Small intestine (tissue), 7 donors: ENCODE measurements at regions not wholly inside any gene's neighbourhood (a gene's known extent, or its start where the extent isn't known, plus 50 kb on each side); places are given as distances from the start of the nearest gene placed in this dataset.
A peak's percentile ranks its signal among the peaks of the same experiment; 100 is the strongest.
"Not testable (repeated sequence)": the region's sequence is repeated elsewhere in the genome, so short reads cannot be mapped to it uniquely, and the experiment has no call there.

Source experiments
- DNase-seq, 2 donors: peaks; one replicate each; pipeline versions ENCODE4 v3.0.0 to v3.0.0-alpha.2; 2013
- FAIRE-seq: peaks from 2 replicates; lab custom pipeline; 2012; peaks lifted over from hg19 to GRCh38; lab: Jason Lieb, UNC
- H3K27ac ChIP-seq, 3 donors: one replicate each; pipeline ENCODE4 v1.5.1; 2013; ENCODE audit warnings: low read length in 2 of 3, mild to moderate bottlenecking in 2 of 3, control low read depth in 1 of 3, inconsistent platforms in 1 of 3, low read depth in 1 of 3, moderate library complexity in 1 of 3
- H3K27me3 ChIP-seq, 3 donors: one replicate each; pipeline ENCODE4 v1.6.1; 2013; ENCODE audit warnings: low read length in 3 of 3, inconsistent platforms in 1 of 3; ENCODE audit not compliant: control insufficient read depth in 3 of 3, insufficient read depth in 3 of 3
- H3K36me3 ChIP-seq, 3 donors: one replicate each; pipeline ENCODE4 v1.6.1; 2013; ENCODE audit warnings: low read length in 3 of 3, inconsistent platforms in 1 of 3, low read depth in 1 of 3, mild to moderate bottlenecking in 1 of 3, moderate library complexity in 1 of 3; ENCODE audit not compliant: control insufficient read depth in 3 of 3, insufficient read depth in 2 of 3
- H3K4me1 ChIP-seq, 3 donors: one replicate each; pipeline ENCODE4 v1.6.1; 2013; ENCODE audit warnings: low read length in 2 of 3, inconsistent platforms in 1 of 3, low read depth in 1 of 3, mild to moderate bottlenecking in 1 of 3, moderate library complexity in 1 of 3; ENCODE audit not compliant: control insufficient read depth in 3 of 3, insufficient read depth in 2 of 3
- H3K4me3 ChIP-seq, 3 donors: one replicate each; pipeline ENCODE4 v1.5.1; 2013; ENCODE audit warnings: low read length in 3 of 3, control low read depth in 1 of 3, inconsistent platforms in 1 of 3, low read depth in 1 of 3, mild to moderate bottlenecking in 1 of 3, moderate library complexity in 1 of 3
- H3K9me3 ChIP-seq, 2 donors: one replicate each; pipeline ENCODE4 v1.6.1; 2013; ENCODE audit warnings: low read depth in 1 of 2, low read length in 1 of 2; ENCODE audit not compliant: control insufficient read depth in 2 of 2, insufficient read depth in 1 of 2
- WGBS, 3 donors: extraction: QIAGEN DNeasy Blood & Tissue Kit; methylation state at CpG; one replicate each; pipeline ENCODE4 v1.1.7; 2013; 5-methylcytosine and 5-hydroxymethylcytosine counted together
- donor health status: healthy with polysubstance abuse.
- donor health status: control.
- donor health status: control.
- donor health status: Bipolar disorder and iron deficiency.
- donor health status: healthy.

GRCh38 chrX:101764538-101764937, 104.9 kb upstream of the ARMCX2 start:
- no peak for DNase-seq
- H3K4me3 ChIP-seq = no peak overlapping the region
- H3K4me1 ChIP-seq = no peaks in the 10 kb centered on the region
- no peak overlapping the region for H3K27ac ChIP-seq
- no peaks in the 10 kb centered on the region for H3K36me3 ChIP-seq
- H3K27me3 ChIP-seq = no peaks in the 10 kb centered on the region
- H3K9me3 ChIP-seq = no peaks in the 10 kb centered on the region
- FAIRE-seq = no peak
- WGBS, 3 donors = 69 to 79% (median 70%) methylated on average over 4 of the region's 4 CpGs

- no peaks in the 10 kb centered on the region for H3K36me3 ChIP-seq
- H3K27ac ChIP-seq = no peak overlapping the region
- DNase-seq (peak; percentile 16 to 28), FAIRE-seq (no peak)
- no peaks in the 10 kb centered on the region for H3K9me3 ChIP-seq
- no peaks in the 10 kb centered on the region for H3K4me1 ChIP-seq
- no peaks in the 10 kb centered on the region for H3K27me3 ChIP-seq
- H3K4me3 ChIP-seq = no peak overlapping the region
- WGBS, 3 donors = 0 to 20% (median 3%) methylated on average over 1 of the region's 1 CpG
These were observed 99.3 kb upstream of the ARMCX2 start for GRCh38 chrX:101759000-101759399.

DNA sequence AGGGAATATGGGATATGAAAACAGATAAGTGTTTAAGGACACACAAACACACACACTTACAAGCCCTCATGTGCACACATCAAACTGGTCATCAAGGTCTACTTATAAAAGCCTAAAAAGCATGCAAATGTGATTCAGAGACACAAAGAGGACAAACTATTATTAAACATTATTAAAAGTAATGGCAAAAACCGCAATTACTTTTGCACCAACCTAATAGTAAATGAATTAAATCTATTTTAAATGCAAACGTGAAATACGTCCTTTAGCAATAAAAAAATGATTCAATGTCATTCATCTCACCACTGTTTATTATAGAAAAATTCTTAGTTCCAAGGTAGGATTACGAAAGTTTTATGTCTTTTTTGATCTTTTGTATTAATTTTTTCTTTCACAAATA, 91.1 kb upstream of the ARMCX2 start:
- H3K4me3 ChIP-seq = no peak overlapping the region
- WGBS, 3 donors = 52 to 82% (median 65%) methylated on average over 4 of the region's 4 CpGs
- no peaks in the 10 kb centered on the region for H3K27me3 ChIP-seq
- no peaks in the 10 kb centered on the region for H3K9me3 ChIP-seq
- DNase-seq (no peak), FAIRE-seq (no peak)
- no peaks in the 10 kb centered on the region for H3K36me3 ChIP-seq
- H3K27ac ChIP-seq = no peak overlapping the region
- no peaks in the 10 kb centered on the region for H3K4me1 ChIP-seq

GRCh38 chrX:101749436-101749835, 89.8 kb upstream of the ARMCX2 start:
- FAIRE-seq (no peak), DNase-seq (no peak)
- Histone ChIP-seq H3K4me3 (no peak overlapping the region), H3K27me3 (no peaks in the 10 kb centered on the region), H3K9me3 (no peaks in the 10 kb centered on the region), H3K36me3 (no peaks in the 10 kb centered on the region), H3K4me1 (no peaks in the 10 kb centered on the region), H3K27ac (no peak overlapping the region)
- 33 to 66% (median 35%) methylated on average over 3 of the region's 3 CpGs for WGBS, 3 donors

- WGBS, 3 donors = 61 to 79% (median 71%) methylated on average over 3 of the region's 3 CpGs
- no peaks in the 10 kb centered on the region for H3K9me3 ChIP-seq
- FAIRE-seq = no peak
These were observed 85.4 kb upstream of the ARMCX2 start for GRCh38 chrX:101745046-101745445.

GRCh38 chrX:101744085-101744484, 84.4 kb upstream of the ARMCX2 start:
- 30 to 53% (median 42%) methylated on average over 3 of the region's 3 CpGs for WGBS, 3 donors
- no peak for FAIRE-seq
- H3K4me1 ChIP-seq = no peaks in the 10 kb centered on the region

More at GRCh38 chrX:101745046-101745445, 85.4 kb upstream of the ARMCX2 start:
- Histone ChIP-seq H3K36me3 (no peaks in the 10 kb centered on the region), H3K4me3 (no peak overlapping the region), H3K4me1 (no peaks in the 10 kb centered on the region), H3K27ac (no peak overlapping the region), H3K27me3 (no peaks in the 10 kb centered on the region)
- no peak for DNase-seq

GRCh38 chrX:101740642-101741041, 81.0 kb upstream of the ARMCX2 start:
- 34 to 61% (median 37%) methylated on average over 2 of the region's 2 CpGs for WGBS, 3 donors
- Histone ChIP-seq H3K27ac (no peak overlapping the region), H3K4me1 (no peaks in the 10 kb centered on the region), H3K27me3 (no peaks in the 10 kb centered on the region), H3K36me3 (no peaks in the 10 kb centered on the region), H3K9me3 (no peaks in the 10 kb centered on the region), H3K4me3 (no peak overlapping the region)
- FAIRE-seq = no peak
- DNase-seq = no peak

More at GRCh38 chrX:101744085-101744484, 84.4 kb upstream of the ARMCX2 start:
- Histone ChIP-seq H3K27ac (no peak overlapping the region), H3K9me3 (no peaks in the 10 kb centered on the region), H3K4me3 (no peak overlapping the region), H3K36me3 (no peaks in the 10 kb centered on the region), H3K27me3 (no peaks in the 10 kb centered on the region)
- DNase-seq = no peak

DNA sequence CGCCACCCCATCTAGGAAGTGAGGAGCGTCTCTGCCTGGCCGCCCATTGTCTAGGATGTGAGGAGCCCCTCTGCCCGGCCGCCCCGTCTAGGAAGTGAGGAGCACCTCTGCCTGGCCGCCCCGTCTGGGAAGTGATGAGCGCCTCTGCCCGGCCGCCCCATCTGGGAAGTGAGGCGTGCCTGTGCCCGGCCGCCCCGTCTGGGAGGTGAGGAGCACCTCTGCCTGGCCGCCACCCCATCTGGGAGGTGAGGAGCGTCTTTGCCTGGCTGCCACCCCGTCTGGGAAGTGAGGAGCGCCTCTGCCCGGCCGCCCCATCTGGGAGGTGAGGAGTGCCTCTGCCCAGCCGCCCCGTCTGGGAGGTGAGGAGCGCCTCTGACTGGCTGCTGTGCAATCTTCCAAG, 79.2 kb upstream of the ARMCX2 start:
- not testable (repeated sequence) for H3K27ac ChIP-seq, H3K4me1 ChIP-seq, H3K9me3 ChIP-seq, H3K4me3 ChIP-seq, H3K27me3 ChIP-seq, H3K36me3 ChIP-seq, DNase-seq, FAIRE-seq
- 95% methylated on average over 14 to 24 of the region's 24 CpGs for WGBS, 3 donors

DNA sequence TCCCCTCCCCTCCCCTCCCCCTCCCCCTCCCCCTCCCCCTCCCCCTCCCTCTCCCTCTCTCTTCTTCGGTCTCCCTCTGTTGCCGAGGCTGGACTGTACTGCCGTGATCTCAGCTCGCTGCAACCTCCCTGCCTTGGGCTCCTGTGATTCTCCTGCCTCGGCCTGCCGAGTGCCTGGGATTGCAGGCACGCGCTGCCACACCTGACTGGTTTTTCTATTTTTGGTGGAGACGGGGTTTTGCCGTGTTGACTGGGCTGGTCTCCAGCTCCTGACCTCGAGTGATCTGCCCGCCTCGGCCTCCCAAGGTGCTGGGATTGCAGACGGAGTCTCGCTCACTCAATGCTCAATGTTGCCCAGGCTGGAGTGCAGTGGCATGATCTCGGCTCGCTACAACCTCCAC, 78.8 kb upstream of the ARMCX2 start:
- H3K4me1 ChIP-seq, H3K27ac ChIP-seq, H3K4me3 ChIP-seq, H3K36me3 ChIP-seq, DNase-seq, H3K9me3 ChIP-seq, FAIRE-seq, H3K27me3 ChIP-seq: not testable (repeated sequence)
- 92 to 100% (median 95%) methylated on average over 4 to 12 of the region's 17 CpGs for WGBS, 3 donors
